ENCODE measurements at regions not wholly inside any gene's neighbourhood (a gene's known extent, or its start where the extent isn't known, plus 50 kb on each side); places are given as distances from the start of the nearest gene placed in this dataset.

DNA sequence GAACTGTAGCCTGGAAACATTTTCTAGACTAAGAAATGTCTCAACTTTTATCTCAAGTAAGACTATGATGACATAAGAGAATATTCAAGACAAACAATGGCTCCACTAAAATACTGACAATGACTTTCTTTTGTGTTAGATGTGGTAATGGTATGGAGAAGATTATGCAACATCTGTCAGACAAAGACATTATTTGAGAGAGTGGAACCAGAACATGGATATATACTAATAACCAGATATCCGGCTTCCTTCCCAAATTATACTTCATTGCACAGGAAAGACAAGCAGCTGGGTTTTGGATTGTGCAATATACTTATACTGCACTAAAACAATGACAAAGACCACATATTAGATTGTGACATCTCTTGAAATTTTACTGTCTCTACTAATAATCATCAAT lies 290.8 kb upstream of the GIMD1 start:
- TF ChIP-seq EZH2 (optimal IDR thresholded peaks at IDR 0.05; ENCODE audit: low read depth, low read length) (no peak), EZH2phosphoT487 (IDR thresholded peaks at IDR 0.05; ENCODE audit: low read length) (no peak)
- TF ChIP-seq, protein P1, sequence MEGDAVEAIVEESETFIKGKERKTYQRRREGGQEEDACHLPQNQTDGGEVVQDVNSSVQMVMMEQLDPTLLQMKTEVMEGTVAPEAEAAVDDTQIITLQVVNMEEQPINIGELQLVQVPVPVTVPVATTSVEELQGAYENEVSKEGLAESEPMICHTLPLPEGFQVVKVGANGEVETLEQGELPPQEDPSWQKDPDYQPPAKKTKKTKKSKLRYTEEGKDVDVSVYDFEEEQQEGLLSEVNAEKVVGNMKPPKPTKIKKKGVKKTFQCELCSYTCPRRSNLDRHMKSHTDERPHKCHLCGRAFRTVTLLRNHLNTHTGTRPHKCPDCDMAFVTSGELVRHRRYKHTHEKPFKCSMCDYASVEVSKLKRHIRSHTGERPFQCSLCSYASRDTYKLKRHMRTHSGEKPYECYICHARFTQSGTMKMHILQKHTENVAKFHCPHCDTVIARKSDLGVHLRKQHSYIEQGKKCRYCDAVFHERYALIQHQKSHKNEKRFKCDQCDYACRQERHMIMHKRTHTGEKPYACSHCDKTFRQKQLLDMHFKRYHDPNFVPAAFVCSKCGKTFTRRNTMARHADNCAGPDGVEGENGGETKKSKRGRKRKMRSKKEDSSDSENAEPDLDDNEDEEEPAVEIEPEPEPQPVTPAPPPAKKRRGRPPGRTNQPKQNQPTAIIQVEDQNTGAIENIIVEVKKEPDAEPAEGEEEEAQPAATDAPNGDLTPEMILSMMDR (IDR thresholded peaks at IDR 0.05; ENCODE audit: low read length): no peak

All from MM.1S (cell line).